Fibroblast of lung (primary cell): ENCODE measurements at regions not wholly inside any gene's neighbourhood (a gene's known extent, or its start where the extent isn't known, plus 50 kb on each side); places are given as distances from the start of the nearest gene placed in this dataset.

Experiments used
- CTCF ChIP-seq, 2 donors: IDR thresholded peaks in 1 of 2; conservative IDR thresholded peaks in 1 of 2; 1 replicate in 1 of 2; 2 replicates in 1 of 2; pipeline ENCODE4 v1.5.1; 2011 to 2012; ENCODE audit warnings: low read length in 2 of 2, control low read depth in 1 of 2, inconsistent platforms in 1 of 2, low read depth in 1 of 2, mild to moderate bottlenecking in 1 of 2
- EZH2 ChIP-seq: IDR thresholded peaks from 2 replicates; pipeline ENCODE4 v1.5.1; 2012; ENCODE audit warnings: low read length, control low read depth, mild to moderate bottlenecking; ENCODE audit errors: missing control alignments

GRCh38 chr6:95743591-95743990 is 166.3 kb downstream of the MANEA start:
- TF ChIP-seq EZH2 = no peak
- TF ChIP-seq CTCF (conservative IDR thresholded peaks at IDR 0.05 in 1 of 2, IDR thresholded peaks at IDR 0.05 in 1 of 2; ENCODE audit: low read depth in 1 of 2, low read length in 2 of 2) = no peak
